HG03460 (cell line): ENCODE measurements at regions not wholly inside any gene's neighbourhood (a gene's known extent, or its start where the extent isn't known, plus 50 kb on each side); places are given as distances from the start of the nearest gene placed in this dataset.
"Not testable (repeated sequence)": the region's sequence is repeated elsewhere in the genome, so short reads cannot be mapped to it uniquely, and the experiment has no call there.

Source experiments
- ATAC-seq: cut with Tn5 transposase; IDR thresholded peaks from one replicate; pipeline ENCODE4 v1.9.1; 2021; ENCODE audit not compliant: unreplicated experiment

DNA sequence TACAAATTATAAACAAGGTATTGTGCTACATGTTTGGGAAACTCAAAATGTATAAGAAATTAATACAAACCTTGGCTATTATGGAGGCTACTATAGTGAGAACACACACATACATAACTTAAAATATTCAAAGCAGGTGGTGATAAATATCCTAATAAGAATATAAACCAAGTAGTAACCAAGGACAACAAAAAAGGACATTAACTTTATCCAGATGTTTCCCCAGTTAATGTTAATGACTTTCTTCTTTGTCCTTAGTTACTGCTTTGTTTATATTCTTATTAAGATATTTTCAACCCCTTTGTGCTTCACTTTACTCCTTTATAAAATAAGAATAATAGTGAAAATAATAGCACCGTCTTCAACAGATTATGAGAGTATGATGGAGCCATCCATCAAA lies 241.6 kb downstream of the CALCRL start:
- no peak for ATAC-seq

DNA sequence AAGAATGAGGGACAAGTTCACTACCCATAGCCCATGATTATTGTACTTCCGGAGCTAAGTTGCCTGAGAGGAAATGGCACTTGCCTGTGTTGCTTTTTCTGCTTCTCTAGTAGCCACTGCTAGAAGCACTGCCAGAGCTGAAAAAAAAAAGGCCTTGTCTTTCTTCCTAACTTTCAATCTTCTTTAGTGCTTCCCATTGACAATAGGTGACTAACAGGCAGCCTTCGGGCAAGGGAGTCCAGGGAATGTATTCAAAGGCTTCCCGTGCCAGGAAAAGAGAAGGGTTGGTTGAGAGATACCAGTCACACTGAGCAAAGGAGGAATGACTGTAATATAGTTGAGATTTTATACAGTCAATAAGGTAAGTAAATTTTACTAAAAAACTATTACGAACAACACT lies 242.0 kb downstream of the CALCRL start:
- no peak for ATAC-seq

DNA sequence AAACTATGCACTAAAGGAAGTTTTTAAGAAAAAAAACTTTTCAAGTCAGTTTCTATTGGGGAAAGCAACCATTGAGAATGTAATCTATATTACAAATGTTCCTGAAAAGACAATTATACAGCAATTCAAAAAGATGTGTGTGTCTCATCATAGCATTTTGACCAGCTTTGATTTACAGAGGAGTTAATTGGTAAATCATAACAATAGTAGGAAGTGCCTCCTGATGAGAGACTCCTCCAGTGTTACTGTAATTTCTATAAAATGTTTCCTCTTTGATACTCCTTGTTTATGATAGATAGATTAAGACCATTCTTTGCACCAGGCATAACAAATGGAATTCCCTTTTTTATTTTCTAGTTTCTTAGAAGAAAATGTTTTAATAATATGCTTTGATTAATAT lies 249.9 kb downstream of the CALCRL start:
- no peak for ATAC-seq

DNA sequence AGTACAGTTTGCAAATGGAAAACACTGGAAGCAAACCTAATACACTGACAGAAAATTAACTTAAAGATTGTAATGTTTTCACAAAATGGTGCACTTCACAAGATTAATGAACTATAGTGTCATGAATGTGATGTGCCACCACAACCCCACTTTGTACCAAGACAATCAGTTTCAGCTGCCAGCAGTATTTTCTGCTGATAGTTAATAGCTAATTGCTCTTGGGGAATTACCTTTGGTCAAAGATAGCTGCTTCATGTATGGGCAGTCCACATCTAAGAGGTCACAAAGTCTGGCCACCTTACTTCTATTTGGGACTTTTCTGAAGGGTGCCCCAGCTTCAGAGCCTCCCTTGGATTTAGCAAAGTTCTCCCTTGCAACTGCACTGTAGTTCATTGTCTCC lies 254.0 kb downstream of the CALCRL start:
- no peak for ATAC-seq

DNA sequence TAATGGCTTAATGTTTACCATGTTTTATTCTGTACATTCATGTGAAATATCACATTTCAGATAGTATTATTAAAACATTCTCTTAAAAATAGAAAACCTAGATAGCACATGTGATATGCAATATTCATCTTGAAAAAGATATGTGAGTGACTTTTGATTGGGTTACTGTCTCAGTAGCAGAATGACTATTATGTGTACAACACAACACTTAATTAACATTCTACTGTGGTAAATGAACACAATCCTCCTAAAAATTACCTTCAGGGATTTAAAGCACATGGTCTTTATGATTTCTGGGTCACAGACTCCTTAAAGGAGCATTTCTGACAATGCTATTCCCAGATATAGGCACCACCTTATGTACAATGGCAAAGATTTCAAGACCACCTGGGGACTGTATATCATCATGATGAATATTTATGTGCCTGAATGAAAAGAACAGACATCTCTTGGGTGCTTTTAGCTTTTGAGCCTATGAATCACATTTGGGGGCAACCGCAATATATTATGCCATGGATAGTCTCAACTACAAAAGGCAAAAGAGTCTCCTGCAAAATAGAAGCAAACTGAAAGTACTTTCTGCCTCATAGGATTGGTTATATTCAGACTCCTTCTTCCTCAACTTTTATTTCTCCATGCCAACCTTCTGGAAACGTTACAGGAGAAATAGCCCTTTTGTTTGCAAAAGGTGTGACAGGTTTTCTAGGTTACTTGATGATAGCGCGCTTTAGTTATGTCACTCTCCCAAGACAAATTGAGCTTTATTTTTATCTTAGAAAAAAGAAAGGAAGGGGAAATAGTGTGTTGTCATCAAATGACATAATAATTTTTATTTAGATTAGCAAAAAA lies 259.0 kb downstream of the CALCRL start:
- ATAC-seq: no peak

DNA sequence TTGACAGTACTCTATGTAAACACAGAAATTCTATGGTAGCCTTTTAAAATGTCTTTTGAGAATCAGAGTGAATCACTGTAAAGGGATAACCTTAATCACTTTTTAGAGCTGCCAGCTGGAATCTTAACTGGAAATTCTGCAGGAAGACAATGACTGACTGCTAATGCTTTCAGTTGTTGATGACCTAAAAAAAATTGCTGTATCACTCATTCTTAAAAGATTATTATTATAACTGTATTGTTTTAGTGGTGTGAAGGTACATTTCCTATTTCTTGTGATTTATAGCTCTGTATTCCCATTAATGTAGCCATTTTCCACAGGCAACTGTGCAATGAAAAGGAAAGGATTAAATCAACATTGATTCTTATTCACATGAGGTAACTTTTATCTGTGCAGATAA lies 260.5 kb downstream of the CALCRL start:
- no peak for ATAC-seq

DNA sequence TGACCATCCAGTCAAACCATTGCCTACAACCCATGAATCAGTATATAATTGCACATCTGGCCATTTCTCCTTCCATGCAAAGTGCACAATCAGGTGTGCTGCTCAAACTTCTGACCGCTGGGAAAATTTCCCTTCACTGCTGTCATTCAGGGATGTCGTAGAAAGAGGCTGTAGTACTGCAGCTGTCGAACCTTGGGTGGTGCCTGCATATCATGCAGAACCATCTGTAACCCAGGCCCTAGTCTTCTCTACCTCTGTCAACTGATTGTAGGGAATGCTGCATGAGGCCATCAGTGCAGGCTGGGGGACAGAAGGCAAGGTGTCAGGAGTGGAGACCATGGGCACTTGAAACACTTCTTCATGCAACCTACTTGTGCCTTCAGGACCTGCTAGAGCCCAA lies 267.5 kb downstream of the CALCRL start:
- ATAC-seq: no peak

DNA sequence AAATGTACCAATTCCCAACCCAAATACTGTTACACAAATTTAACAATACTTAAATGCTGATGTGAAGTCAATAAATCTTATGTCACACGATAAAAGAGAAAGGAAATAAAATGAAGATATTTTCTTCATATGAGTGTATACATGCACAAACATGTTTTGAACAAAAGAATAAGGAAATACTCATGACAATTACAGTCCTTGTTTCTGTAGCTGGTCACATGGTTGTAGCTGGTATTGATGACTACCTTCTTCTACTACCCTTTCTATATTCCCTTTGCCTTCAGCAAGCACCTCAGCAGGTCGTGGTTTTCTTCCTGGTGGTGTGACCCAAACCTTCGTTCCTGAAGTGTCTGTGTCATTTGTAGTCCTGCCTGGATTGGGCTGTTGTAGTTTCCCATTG lies 269.2 kb downstream of the CALCRL start:
- not testable (repeated sequence) for ATAC-seq

DNA sequence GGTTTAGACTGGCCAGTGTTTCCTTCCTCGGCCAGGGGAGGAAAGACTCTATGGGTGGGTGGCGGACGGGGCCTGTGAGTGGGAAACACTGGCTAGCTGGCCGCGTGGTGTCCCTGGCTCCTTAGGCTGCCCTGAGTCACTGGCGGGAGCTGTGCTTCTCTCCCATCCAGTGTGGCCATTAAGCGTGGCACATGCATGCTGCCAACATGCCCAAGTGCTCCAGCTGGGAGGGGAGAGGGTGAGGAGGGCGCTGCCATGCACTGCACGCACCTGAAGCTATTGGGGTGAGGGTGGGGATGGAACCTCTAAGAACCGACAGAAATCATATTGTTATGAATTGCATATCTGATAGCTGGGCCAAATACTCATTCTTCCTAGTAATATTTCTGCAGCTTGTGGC lies 270.8 kb downstream of the CALCRL start:
- no peak for ATAC-seq

DNA sequence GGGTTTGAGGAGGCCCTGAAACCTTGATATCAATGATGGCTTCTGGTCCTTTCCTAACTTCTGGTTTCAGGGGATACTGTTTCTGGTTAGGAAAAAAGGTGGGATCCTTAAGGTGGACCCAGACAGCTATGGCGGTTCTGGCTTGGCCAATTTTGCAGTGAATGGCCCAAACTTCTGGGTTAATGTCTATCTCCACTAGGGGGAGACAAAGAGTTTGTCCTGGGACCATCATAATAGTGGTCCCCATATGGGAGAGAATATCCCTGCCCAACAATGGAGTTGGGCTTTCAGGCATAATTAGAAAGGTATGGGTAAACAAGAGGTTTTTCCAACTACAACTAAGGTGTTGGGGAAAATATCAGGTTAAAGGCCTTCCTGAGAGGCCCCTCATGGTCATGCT lies 273.5 kb downstream of the CALCRL start:
- no peak for ATAC-seq

DNA sequence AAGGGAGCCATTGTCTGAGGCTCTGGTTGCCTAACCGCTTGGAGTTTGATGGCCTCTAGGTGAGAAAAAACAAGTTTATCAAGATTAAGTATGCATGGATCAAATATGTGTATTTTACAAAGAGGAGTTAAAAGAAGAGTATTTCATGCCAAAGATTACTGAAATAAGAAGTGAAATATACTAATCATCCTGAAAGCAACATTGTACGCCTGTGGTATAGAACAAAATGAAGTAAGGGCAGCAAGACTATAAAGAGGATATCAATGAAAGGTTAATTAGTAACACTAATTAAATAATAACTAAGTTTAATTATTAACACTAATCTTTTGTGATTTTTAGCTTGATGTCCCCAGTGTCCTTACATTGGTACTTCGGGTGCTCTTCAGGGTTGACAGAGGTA lies 276.7 kb downstream of the CALCRL start:
- peak; percentile 42 for ATAC-seq

DNA sequence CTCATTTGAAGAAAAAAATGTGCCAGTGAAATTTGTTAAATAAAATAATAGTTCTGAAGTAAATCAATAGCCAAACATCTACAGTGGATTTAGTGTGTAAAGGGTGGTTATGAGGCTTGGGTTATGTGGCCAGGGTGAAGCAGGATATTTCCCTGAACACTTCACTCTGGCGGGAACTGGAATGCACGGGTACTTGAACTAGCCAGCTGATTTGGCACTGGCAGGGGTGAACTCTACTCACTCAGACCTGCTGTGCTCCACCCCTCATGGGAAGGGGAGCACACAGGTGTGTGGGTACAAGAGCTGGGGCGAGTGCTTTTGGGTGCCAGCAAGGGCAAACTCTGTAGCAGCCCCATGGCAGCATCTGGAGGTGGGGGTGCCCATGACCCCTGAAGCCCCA lies 278.2 kb downstream of the CALCRL start:
- no peak for ATAC-seq

DNA sequence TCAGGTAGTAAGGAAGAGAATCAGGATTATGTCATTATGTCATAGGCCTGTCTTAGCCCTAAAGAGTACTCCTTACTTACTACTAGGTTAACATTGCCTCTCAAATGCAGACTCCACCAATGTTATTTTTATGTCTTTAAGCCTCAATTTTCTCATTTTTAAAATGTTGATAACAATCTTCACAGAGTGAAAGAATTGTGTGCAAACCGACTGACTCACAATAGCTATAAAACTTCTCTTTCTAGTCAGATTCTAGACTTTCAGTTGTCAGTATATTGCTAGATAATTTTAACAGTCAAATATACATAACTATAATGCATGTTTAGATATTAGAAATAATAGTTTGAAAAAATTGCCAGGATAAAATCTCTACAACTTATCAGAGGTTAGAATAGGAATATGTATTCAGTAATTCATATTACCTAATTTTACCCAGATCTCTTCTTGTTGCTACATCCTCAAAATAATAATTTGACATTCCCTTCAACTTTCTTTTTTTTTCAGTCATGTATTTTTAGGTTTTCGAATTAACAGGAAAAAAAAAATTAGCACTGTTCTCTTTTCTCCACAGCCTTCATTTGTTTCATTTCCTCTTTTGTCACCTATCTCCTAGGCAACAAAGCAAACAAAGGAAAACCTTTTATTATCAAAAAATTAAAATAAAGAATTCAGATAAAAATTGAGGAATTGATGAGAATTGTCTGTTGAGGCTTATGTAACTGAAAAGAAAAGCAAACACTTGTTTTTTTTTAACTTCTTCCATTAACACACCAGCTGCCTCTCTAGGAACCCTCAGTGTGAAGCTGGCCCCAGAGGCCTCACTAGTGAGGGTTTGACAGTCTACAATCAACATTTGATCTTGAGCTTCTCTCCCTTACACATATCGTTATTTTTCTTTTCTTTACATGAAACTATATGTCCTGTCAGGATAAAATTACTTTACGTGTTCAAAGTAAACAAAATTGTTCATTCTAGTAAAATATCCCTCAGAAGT lies 279.0 kb downstream of the CALCRL start:
- ATAC-seq: peak; percentile 53

DNA sequence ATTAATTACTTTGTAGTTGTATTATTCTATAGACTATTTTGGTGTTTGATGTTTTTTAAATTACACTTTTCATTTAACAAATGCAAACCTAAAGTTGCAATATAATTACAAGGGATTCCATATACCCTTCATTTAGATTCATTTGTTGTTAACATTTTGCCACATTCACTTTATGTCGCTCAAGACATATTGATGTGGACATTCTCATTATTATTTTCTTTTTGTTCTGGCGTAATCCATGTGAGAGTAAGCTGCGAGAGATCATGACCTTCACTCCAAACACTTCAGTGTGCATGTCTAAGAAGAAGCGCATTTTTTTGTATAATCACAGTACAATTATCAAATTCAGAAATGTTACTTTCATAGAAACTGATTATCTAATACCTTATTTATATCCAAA lies 280.6 kb downstream of the CALCRL start:
- ATAC-seq: no peak

DNA sequence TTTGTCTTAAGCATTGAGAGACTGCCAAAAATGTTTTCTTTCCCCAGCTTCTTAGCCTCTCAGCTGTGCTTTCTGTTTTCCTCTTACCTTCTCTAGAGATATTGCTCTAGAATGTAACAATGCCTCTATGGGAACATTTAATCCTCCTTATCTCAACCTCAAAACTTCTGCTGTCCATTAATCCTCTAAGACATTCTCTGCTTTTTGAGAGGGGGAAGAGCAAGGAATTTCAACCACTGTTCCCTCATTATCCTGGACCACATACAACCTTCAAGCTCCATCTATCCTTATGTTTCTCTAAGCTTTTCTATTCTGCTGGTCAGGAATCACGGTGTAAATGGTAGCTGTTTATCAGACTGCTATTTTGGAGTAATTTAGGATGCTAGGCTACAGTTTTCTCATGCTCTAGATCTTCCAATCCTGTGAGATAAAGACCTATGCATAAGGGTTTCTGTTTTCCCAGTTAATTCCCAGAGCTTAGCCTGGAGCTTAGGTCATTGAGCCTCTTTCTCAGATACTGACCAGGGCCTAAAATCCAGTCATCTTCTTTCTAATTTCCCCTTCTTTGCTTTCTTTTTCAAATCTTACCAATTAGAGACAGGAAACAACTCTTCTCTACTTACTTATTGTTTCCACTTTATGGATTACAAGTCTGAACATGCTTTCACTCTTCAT lies 282.0 kb downstream of the CALCRL start:
- ATAC-seq: no peak

DNA sequence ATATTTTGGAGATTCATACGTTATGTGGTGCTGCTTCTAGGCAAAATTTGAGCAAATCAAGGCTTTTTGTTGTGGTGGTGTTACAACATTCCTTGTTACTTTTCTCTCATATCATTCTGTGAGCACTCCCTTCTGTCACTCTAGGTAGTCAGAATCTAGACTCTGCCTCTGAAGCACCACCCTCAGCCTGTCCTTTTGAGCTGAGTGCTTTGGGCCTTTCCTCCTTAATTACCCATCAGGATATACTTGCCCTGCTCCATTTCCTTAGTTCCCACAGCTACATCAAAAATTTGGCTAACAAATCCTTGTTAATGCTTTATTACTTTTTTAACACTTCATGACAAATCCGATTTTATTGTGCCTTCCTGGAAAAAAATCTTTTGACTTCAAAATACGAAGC lies 289.6 kb downstream of the CALCRL start:
- no peak for ATAC-seq

DNA sequence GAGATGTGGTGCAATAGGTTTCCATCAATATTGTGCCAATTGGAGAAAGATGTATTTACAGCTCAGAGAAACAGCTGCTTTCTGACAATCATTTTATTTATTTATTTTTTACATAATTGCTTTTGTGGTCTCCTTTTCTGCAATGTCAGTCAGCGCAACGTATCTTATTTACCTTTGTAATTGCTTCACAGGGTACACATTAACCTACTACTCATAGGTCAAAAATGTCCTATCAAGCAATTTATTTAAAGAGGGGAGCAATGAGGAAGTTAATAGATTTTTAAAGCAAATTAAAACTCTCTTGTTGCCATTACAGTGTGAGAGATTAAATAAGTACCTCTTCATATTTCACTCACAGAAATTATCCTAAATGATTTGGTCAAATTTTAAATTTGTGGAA lies 291.0 kb downstream of the CALCRL start:
- ATAC-seq: no peak

DNA sequence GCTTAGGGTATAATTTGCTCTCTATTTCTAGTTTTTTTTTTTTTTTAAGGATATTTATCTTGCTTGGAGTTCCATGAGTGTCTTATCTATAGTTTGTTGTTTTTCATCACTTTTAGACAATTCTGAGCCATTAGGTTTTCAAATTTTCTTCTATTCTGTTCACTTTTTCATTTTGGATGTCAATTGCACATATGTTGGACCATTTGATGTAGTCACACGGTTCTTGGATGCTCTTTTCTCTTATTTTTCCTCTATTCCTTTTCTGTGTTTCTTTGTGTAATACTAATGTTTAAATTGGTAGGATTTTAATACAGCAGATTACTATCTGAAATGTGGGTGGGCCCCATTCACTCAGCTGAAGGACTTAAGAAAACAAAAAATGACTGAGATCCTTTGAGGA lies 292.6 kb downstream of the CALCRL start:
- no peak for ATAC-seq

DNA sequence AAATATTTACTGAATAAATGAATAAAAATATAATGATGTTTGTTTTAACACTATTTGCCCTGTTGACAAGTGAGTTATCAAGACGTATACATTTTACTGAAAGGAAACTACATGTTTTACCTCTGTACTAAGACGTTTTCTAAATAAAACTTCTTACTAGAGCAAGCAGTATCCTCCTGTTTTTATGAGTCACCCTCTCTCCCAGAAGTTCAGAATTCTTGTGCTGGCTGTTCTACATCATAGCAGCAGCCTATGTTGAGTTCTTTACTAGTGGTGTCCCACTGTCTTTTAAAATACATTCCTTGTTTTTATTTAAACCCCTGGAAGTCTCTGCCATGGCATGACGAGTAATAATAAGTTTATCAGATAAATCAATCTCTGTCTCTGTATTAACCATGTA lies 297.4 kb downstream of the CALCRL start:
- no peak for ATAC-seq

DNA sequence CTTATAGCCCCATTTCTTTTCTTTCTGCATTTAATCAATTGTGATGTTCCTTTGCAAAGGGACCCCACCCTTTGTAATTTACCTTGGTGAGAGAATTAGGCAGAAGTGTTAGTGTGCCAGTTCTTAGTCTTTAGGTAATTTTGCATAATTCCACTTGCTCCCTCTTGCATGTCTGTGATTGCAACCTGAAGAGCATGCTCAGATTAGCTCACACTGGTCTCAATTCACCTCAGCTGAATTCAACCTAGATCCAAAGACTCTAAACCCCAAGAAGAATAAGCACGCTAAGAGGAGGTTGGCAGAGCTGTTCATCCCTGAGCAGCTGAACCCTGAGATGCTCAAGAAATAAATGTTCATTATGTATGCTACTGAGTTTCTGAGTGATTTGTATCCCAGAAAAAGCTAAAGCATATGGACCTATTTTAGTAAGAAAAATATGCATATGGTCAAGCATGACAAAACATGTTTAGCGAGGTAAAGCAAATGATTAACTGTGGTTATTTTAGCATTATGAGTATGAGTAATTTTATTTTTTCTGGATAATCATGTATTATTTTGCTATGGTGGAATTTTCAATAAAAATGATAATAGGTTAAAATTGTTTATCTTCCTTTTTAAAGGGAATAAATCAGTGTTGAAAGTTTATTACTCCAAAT lies 299.2 kb upstream of the ZSWIM2 start:
- no peak for ATAC-seq

DNA sequence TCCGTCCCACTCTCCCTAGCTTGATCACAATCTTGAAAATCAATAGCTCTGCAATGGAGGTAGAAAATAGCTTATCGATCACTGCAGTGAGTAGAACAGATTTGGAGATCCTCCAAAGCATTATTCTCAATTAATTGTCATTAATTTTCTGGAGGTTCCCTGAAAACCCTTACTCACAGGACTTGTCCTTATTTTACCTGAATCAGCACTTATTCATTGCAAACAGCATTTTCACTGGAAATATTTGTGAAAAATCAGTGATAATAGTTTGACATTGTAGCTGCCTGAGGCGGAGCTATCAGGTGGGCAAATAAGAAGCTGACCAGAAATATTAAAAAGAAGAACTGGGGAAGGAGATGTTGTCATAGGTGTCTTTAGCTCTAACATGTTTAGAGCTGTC lies 294.6 kb upstream of the ZSWIM2 start:
- ATAC-seq: no peak
